Stimulated activated CD8-positive, alpha-beta memory T cell treated with anti-CD3 and anti-CD28 coated beads, Interleukin-12 subunit alpha, Interleukin-12 subunit beta, amount 100 ng/mL, for 24 hours (primary cell): ENCODE measurements at regions not wholly inside any gene's neighbourhood (a gene's known extent, or its start where the extent isn't known, plus 50 kb on each side); places are given as distances from the start of the nearest gene placed in this dataset.
"Not testable (repeated sequence)": the region's sequence is repeated elsewhere in the genome, so short reads cannot be mapped to it uniquely, and the experiment has no call there.

ENCODE experiments used
- DNase-seq: peaks from one replicate; pipeline ENCODE4 v3.0.0-alpha.2; 2020; ENCODE audit errors: extremely low read depth

GRCh38 chr19:30817965-30818567 is 445.9 kb downstream of the ZNF536 start:
- no peak for DNase-seq

GRCh38 chr19:30817197-30817596 is 445.0 kb downstream of the ZNF536 start:
- DNase-seq: no peak

- DNase-seq: no peak
Measured at GRCh38 chr19:30815889-30816580, 443.9 kb downstream of the ZNF536 start.

- no peak for DNase-seq
Measured at GRCh38 chr19:30812099-30812678, 440.0 kb downstream of the ZNF536 start.

GRCh38 chr19:30811397-30812098 is 439.4 kb downstream of the ZNF536 start:
- no peak for DNase-seq

GRCh38 chr19:30810726-30811125 is 438.5 kb downstream of the ZNF536 start:
- DNase-seq: no peak

GRCh38 chr19:30807278-30807677 is 435.1 kb downstream of the ZNF536 start:
- DNase-seq: no peak

GRCh38 chr19:30806311-30806710 is 434.1 kb downstream of the ZNF536 start:
- no peak for DNase-seq

GRCh38 chr19:30804751-30805150 is 432.6 kb downstream of the ZNF536 start:
- DNase-seq: no peak

- not testable (repeated sequence) for DNase-seq
Measured at GRCh38 chr19:30804333-30804732, 432.1 kb downstream of the ZNF536 start.

GRCh38 chr19:30802424-30803013 is 430.3 kb downstream of the ZNF536 start:
- DNase-seq: no peak

GRCh38 chr19:30799865-30800755 is 427.9 kb downstream of the ZNF536 start:
- DNase-seq: no peak

GRCh38 chr19:30795727-30796126 is 423.5 kb downstream of the ZNF536 start:
- no peak for DNase-seq

- DNase-seq: no peak
Measured at GRCh38 chr19:30792561-30793505, 420.6 kb downstream of the ZNF536 start.

GRCh38 chr19:30791088-30791487 is 418.9 kb downstream of the ZNF536 start:
- no peak for DNase-seq

GRCh38 chr19:30790056-30790680 is 418.0 kb downstream of the ZNF536 start:
- no peak for DNase-seq

GRCh38 chr19:30788105-30788765 is 416.1 kb downstream of the ZNF536 start:
- no peak for DNase-seq

GRCh38 chr19:30785458-30786137 is 413.4 kb downstream of the ZNF536 start:
- DNase-seq: no peak
